HEK293 (cell line): ENCODE measurements at regions not wholly inside any gene's neighbourhood (a gene's known extent, or its start where the extent isn't known, plus 50 kb on each side); places are given as distances from the start of the nearest gene placed in this dataset.

Source experiments
- CTCF ChIA-PET: fragments of 350-600 bp; formaldehyde crosslinking; extraction: SDS; loops from one replicate; lab custom pipeline; 2021; ENCODE audit warnings: antibody characterized with exemption; lab: Yijun Ruan, JAX
- POLR2A ChIA-PET: fragments of 300-600 bp; formaldehyde crosslinking; extraction: SDS; loops from one replicate; lab custom pipeline; 2020; ENCODE audit warnings: antibody characterized with exemption, inconsistent platforms; lab: Yijun Ruan, JAX
- H3K27ac ChIP-seq: fragments of 200-500 bp; sonication (Bioruptor generic); 2 replicates; pipeline ENCODE4 v1.5.1; 2014; ENCODE audit warnings: low read depth, low read length, control low read depth, inconsistent platforms; ENCODE audit errors: extremely low read depth
- H3K36me3 ChIP-seq, 2 experiments: fragments of 200-500 bp in 1 of 2; sonication (Bioruptor generic) in 1 of 2; 1 replicate in 1 of 2; 2 replicates in 1 of 2; pipeline ENCODE4 v1.5.1; 2014 to 2017; ENCODE audit warnings: inconsistent platforms in 2 of 2, low read length in 2 of 2; ENCODE audit not compliant: control insufficient read depth in 2 of 2, insufficient read depth in 1 of 2
- H3K4me1 ChIP-seq: fragments of 200-500 bp; sonication (Bioruptor generic); 2 replicates; pipeline ENCODE4 v1.5.1; 2014; ENCODE audit warnings: mild to moderate bottlenecking, low read length, inconsistent platforms; ENCODE audit not compliant: control insufficient read depth, insufficient read depth
- H3K4me3 ChIP-seq: 2 replicates; pipeline ENCODE4 v1.5.1; 2011; ENCODE audit warnings: low read depth, mild to moderate bottlenecking, control low read depth, low read length, moderate library complexity
- H3K9me3 ChIP-seq: fragments of 200-500 bp; sonication (Bioruptor generic); 2 replicates; pipeline ENCODE4 v1.5.1; 2014; ENCODE audit warnings: low read depth, low read length, inconsistent platforms; ENCODE audit not compliant: control insufficient read depth, insufficient read depth
- HOXC10 ChIP-seq: sonication (generic); formaldehyde crosslinking; IDR thresholded peaks from 2 replicates; pipeline ENCODE4 v1.8.1; 2023; ENCODE audit warnings: mild to moderate bottlenecking, missing genetic modification reagents
- IKZF3 ChIP-seq: fragments of 450-650 bp; IDR thresholded peaks from 2 replicates; pipeline ENCODE4 v1.5.0; 2018; ENCODE audit warnings: missing biosample characterization, mild to moderate bottlenecking, missing genetic modification characterization, moderate library complexity
- KLF7 ChIP-seq: fragments of 450-650 bp; formaldehyde crosslinking; IDR thresholded peaks from 2 replicates; pipeline ENCODE4 v1.5.1; 2016; ENCODE audit warnings: missing biosample characterization, missing genetic modification characterization, borderline replicate concordance
- PRDM2 ChIP-seq: fragments of 450-650 bp; formaldehyde crosslinking; IDR thresholded peaks from 2 replicates; pipeline ENCODE4 v1.5.1; 2016; ENCODE audit warnings: missing biosample characterization, missing genetic modification characterization, borderline replicate concordance
- ZBTB17 ChIP-seq: fragments of 450-650 bp; formaldehyde crosslinking; IDR thresholded peaks from 2 replicates; pipeline ENCODE4 v1.5.1; 2016; ENCODE audit warnings: missing biosample characterization, missing genetic modification characterization
- ZIC2 ChIP-seq: fragments of 450-650 bp; formaldehyde crosslinking; IDR thresholded peaks from 2 replicates; pipeline ENCODE4 v1.5.1; 2016; ENCODE audit warnings: missing biosample characterization, missing genetic modification characterization
- ZNF121 ChIP-seq: fragments of 450-650 bp; formaldehyde crosslinking; IDR thresholded peaks from 2 replicates; pipeline ENCODE4 v1.5.1; 2016; ENCODE audit warnings: missing biosample characterization, missing genetic modification characterization
- ZNF140 ChIP-seq: fragments of 450-650 bp; formaldehyde crosslinking; IDR thresholded peaks from 2 replicates; pipeline ENCODE4 v1.5.1; 2016; ENCODE audit warnings: missing biosample characterization, missing genetic modification characterization
- ZNF2 ChIP-seq: fragments of 450-650 bp; formaldehyde crosslinking; IDR thresholded peaks from 2 replicates; pipeline ENCODE4 v1.5.1; 2016; ENCODE audit warnings: missing biosample characterization, missing genetic modification characterization
- ZNF223 ChIP-seq: fragments of 450-650 bp; formaldehyde crosslinking; IDR thresholded peaks from 2 replicates; pipeline ENCODE4 v1.5.1; 2016; ENCODE audit warnings: missing biosample characterization, missing genetic modification characterization
- ZNF248 ChIP-seq: fragments of 450-650 bp; formaldehyde crosslinking; IDR thresholded peaks from 2 replicates; pipeline ENCODE4 v1.5.1; 2017; ENCODE audit warnings: missing biosample characterization, missing genetic modification characterization
- ZNF585B ChIP-seq: fragments of 450-650 bp; formaldehyde crosslinking; IDR thresholded peaks from 2 replicates; pipeline ENCODE4 v1.5.1; 2016; ENCODE audit warnings: missing biosample characterization, missing genetic modification characterization
- ZNF624 ChIP-seq: fragments of 450-650 bp; formaldehyde crosslinking; IDR thresholded peaks from 2 replicates; pipeline ENCODE4 v1.5.1; 2017; ENCODE audit warnings: missing biosample characterization, missing genetic modification characterization
- ZNF660 ChIP-seq: fragments of 450-650 bp; IDR thresholded peaks from 2 replicates; pipeline ENCODE4 v1.5.1; 2018; ENCODE audit warnings: missing biosample characterization, mild to moderate bottlenecking, missing genetic modification characterization
- ZNF704 ChIP-seq: fragments of 450-650 bp; formaldehyde crosslinking; IDR thresholded peaks from 2 replicates; pipeline ENCODE4 v1.5.1; 2016; ENCODE audit warnings: missing biosample characterization, missing genetic modification characterization

GRCh38 chr22:22088658-22089458, 106.3 kb upstream of the TOP3B start:
- ChIA-PET CTCF (interaction anchor here (1.5 kb wide), 1 partner anchor 28 kb away, joined by 4 read pairs; no protein-coding TSS in a partner anchor), POLR2A (no interaction called here)
- H3K9me3 ChIP-seq: no peaks in the 10 kb centered on the region
- H3K36me3 ChIP-seq: no peaks in the 10 kb centered on the region
- no peak overlapping the region for H3K4me3 ChIP-seq
- no peak for TF ChIP-seq ZNF704 (tag by site-specific recombination)
- TF ChIP-seq ZNF585B (tag by site-specific recombination): peak; percentile 34; the same call in 1 of the 2 replicates
- no peak overlapping the region for H3K27ac ChIP-seq
- H3K4me1 ChIP-seq: no peaks in the 10 kb centered on the region

GRCh38 chr22:22087854-22088657, 105.5 kb upstream of the TOP3B start:
- ChIA-PET POLR2A (no interaction called here), CTCF (interaction anchor here (1.5 kb wide), 1 partner anchor 27 kb away, joined by 4 read pairs; no protein-coding TSS in a partner anchor)

GRCh38 chr22:22086501-22087158, 104.0 kb upstream of the TOP3B start:
- no peak overlapping the region for H3K27ac ChIP-seq
- H3K4me1 ChIP-seq: no peaks in the 10 kb centered on the region
- no peaks in the 10 kb centered on the region for H3K9me3 ChIP-seq
- H3K4me3 ChIP-seq: no peak overlapping the region
- CTCF ChIA-PET: interaction anchor here (0.8 to 1.1 kb wide), 3 partner anchors 23 to 261 kb away, joined by 3 to 9 read pairs (median 3); no protein-coding TSS in a partner anchor
- TF ChIP-seq ZNF223 (tag by site-specific recombination): no peak
- no peak for TF ChIP-seq ZNF624 (tag by site-specific recombination)
- no peak for TF ChIP-seq IKZF3
- TF ChIP-seq ZNF121 (tag by site-specific recombination): no peak
- POLR2A ChIA-PET: no interaction called here
- H3K36me3 ChIP-seq: no peaks in the 10 kb centered on the region

More at GRCh38 chr22:22087854-22088657, 105.5 kb upstream of the TOP3B start:
- TF ChIP-seq ZNF2 (tag by site-specific recombination) (no peak), ZBTB17 (tag by site-specific recombination) (0 out of 2 replicates have a peak, but pooled peaks have one; percentile 14)
- H3K27ac ChIP-seq: no peak overlapping the region
- no peaks in the 10 kb centered on the region for H3K9me3 ChIP-seq
- H3K36me3 ChIP-seq: no peaks in the 10 kb centered on the region
- H3K4me1 ChIP-seq: no peaks in the 10 kb centered on the region
- no peak overlapping the region for H3K4me3 ChIP-seq

- Histone ChIP-seq H3K4me1 (no peaks in the 10 kb centered on the region), H3K4me3 (no peak overlapping the region), H3K27ac (no peak overlapping the region), H3K36me3 (no peaks in the 10 kb centered on the region), H3K9me3 (no peaks in the 10 kb centered on the region)
- ChIA-PET POLR2A (no interaction called here), CTCF (interaction anchor here (0.7 to 1.1 kb wide), 6 partner anchors 24 to 261 kb away, joined by 3 to 9 read pairs (median 3); no protein-coding TSS in a partner anchor)
- TF ChIP-seq ZIC2 (tag by site-specific recombination) (no peak), KLF7 (no peak), ZNF248 (tag by site-specific recombination) (no peak), PRDM2 (tag by site-specific recombination) (no peak), ZNF660 (no peak), HOXC10 (CRISPR knock-in tag) (no peak), ZNF140 (no peak)
Measured at GRCh38 chr22:22085702-22086500, 103.3 kb upstream of the TOP3B start.
